Heart right ventricle (tissue), 16 donors: ENCODE measurements at regions not wholly inside any gene's neighbourhood (a gene's known extent, or its start where the extent isn't known, plus 50 kb on each side); places are given as distances from the start of the nearest gene placed in this dataset.

Experiments used
- ATAC-seq, 8 donors: fragments of 200-7000 bp; cut with Tn5 transposase; one replicate each; pipeline ENCODE4 v1.9.1; 2020; ENCODE audit warnings: mild to moderate bottlenecking in 8 of 8, moderate library complexity in 8 of 8, moderate number of reproducible peaks in 1 of 8
- DNase-seq, 2 donors: peaks; one replicate each; pipeline ENCODE4 v3.0.0-alpha.2; 2020
- H3K27ac ChIP-seq, 10 donors: fragments of 200-600 bp; sonication (generic) in 2 of 10; one replicate each; pipeline versions ENCODE4 v1.5.0 to v1.8.0; 2020 to 2022; ENCODE audit warnings: mild to moderate bottlenecking in 3 of 10
- H3K27me3 ChIP-seq, 7 donors: fragments of 200-600 bp; one replicate each; pipeline ENCODE4 v1.8.0; 2021 to 2022; ENCODE audit warnings: mild to moderate bottlenecking in 2 of 7
- H3K36me3 ChIP-seq, 9 donors: fragments of 200-600 bp; sonication (generic) in 1 of 9; one replicate each; pipeline versions ENCODE4 v1.5.0 to v1.8.0; 2020 to 2022; ENCODE audit warnings: mild to moderate bottlenecking in 2 of 9
- H3K4me1 ChIP-seq, 9 donors: fragments of 200-600 bp; sonication (generic) in 1 of 9; one replicate each; pipeline versions ENCODE4 v1.5.0 to v1.8.0; 2020 to 2022; ENCODE audit warnings: mild to moderate bottlenecking in 4 of 9
- H3K4me3 ChIP-seq, 10 donors: fragments of 200-600 bp; sonication (generic) in 2 of 10; one replicate each; pipeline versions ENCODE4 v1.5.0 to v1.8.0; 2020 to 2022; ENCODE audit warnings: mild to moderate bottlenecking in 7 of 10, moderate library complexity in 2 of 10
- H3K9me3 ChIP-seq, 11 donors: fragments of 200-600 bp in 10 of 11; sonication (generic) in 2 of 11; one replicate each; pipeline versions ENCODE4 v1.5.0 to v1.8.0; 2013 to 2022; ENCODE audit warnings: mild to moderate bottlenecking in 2 of 11, control low read depth in 1 of 11, moderate library complexity in 1 of 11
- CTCF ChIP-seq, 9 donors: fragments of 200-600 bp; sonication (generic) in 2 of 9; IDR thresholded peaks; one replicate each; pipeline versions ENCODE4 v1.5.0 to v1.8.0; 2021 to 2022; ENCODE audit warnings: antibody characterized with exemption in 9 of 9, mild to moderate bottlenecking in 5 of 9, moderate library complexity in 1 of 9
- WGBS, 2 donors: extraction: QIAGEN DNeasy Blood & Tissue Kit; methylation state at CpG; one replicate each; pipeline ENCODE4 v1.1.7; 2013; ENCODE audit warnings: inconsistent platforms in 1 of 2; 5-methylcytosine and 5-hydroxymethylcytosine counted together
- intact Hi-C, 10 donors: fragments of 100-400 bp; cut with DNase I; formaldehyde crosslinking; loops; one replicate each; pipeline versions ENCODE4 v1.11.1 to v1.14.2; 2022
- donor health status: Arrhythmogenic right ventricular cardiomyopathy.
- donor health status: ischemic (EF 13 %, LVEDD 7.1; RV severe dilation, severe dysfunction).
- donor health status: healthy with polysubstance abuse.
- donor health status: DM: no; HTN: yes; CAD: no.
- donor health status: DM: no; HTN: no; CAD: no.
- donor health status: ischemic (EF 25% LVEDD 6.9; RV normal size, moderate dysfunction).
- donor health status: ischemic (EF 25% LVEDD 5.7; RV mildly dilated, moderate dysfunction).
- donor health status: healthy.
- donor health status: DM: yes; HTN: yes; CAD: no.
- donor health status: Ischemic cardiomyopathy.
- donor health status: ischemic (EF 35%, LVEDD 5.7; RV mildly dilated, moderate dysfunction).
- donor health status: nonischemic (EF 11% LVEDD 7.7; RV severe dilation, severe dysfunction).
- donor health status: DM: yes; HTN: yes; CAD: no.
- donor health status: PGD.
- donor health status: ischemic (EF 29% LVEDD 5.4; RV normal size, mild dysfunction).
- donor health status: nonischemic (EF 23%, LVEDD 6.1; RV moderate dilation, normal function).

- no peak for TF ChIP-seq CTCF (IDR thresholded peaks at IDR 0.05)
- H3K27ac ChIP-seq = peak overlapping the region in 1 of 10 donors; percentile 31
These were observed 104.3 kb upstream of the MAX start for GRCh38 chr14:65206448-65207096.

GRCh38 chr14:65208548-65208947, 106.2 kb upstream of the MAX start:
- no peaks in the 10 kb centered on the region for H3K36me3 ChIP-seq
- peaks cover 0 to 66% (median 0%) of the 10 kb centered on the region in 9 donors for H3K4me1 ChIP-seq
- H3K4me3 ChIP-seq = no peak overlapping the region
- DNase-seq (no peak), ATAC-seq (peak in 1 of 8 donors; percentile 34)
- WGBS, 2 donors = 90 to 93% methylated on average over 10 of the region's 10 CpGs
- H3K9me3 ChIP-seq = no peaks in the 10 kb centered on the region
- H3K27me3 ChIP-seq = no peaks in the 10 kb centered on the region
- TF ChIP-seq CTCF (IDR thresholded peaks at IDR 0.05) = no peak
- intact Hi-C loops = no loop called here
- H3K27ac ChIP-seq = no peak overlapping the region

More at GRCh38 chr14:65206448-65207096, 104.3 kb upstream of the MAX start:
- ATAC-seq (no peak), DNase-seq (no peak)
- H3K4me3 ChIP-seq = no peak overlapping the region
- H3K9me3 ChIP-seq = no peaks in the 10 kb centered on the region
- no peaks in the 10 kb centered on the region for H3K36me3 ChIP-seq
- whole genome bisulfite sequencing, 2 donors = 85 to 95% methylated on average over 3 of the region's 3 CpGs
- no peaks in the 10 kb centered on the region for H3K27me3 ChIP-seq
- intact Hi-C loops = no loop called here
- H3K4me1 ChIP-seq = peaks cover 0 to 63% (median 0%) of the 10 kb centered on the region in 9 donors

GRCh38 chr14:65210118-65210821, 108.0 kb upstream of the MAX start:
- 54 to 73% methylated on average over 4 of the region's 4 CpGs for WGBS, 2 donors
- Histone ChIP-seq H3K4me3 (no peak overlapping the region), H3K27me3 (no peaks in the 10 kb centered on the region), H3K27ac (peak overlapping the region in 2 of 10 donors; percentile 11 to 59), H3K4me1 (peaks cover 0 to 74% (median 0%) of the 10 kb centered on the region in 9 donors), H3K9me3 (no peaks in the 10 kb centered on the region), H3K36me3 (no peaks in the 10 kb centered on the region)
- TF ChIP-seq CTCF (IDR thresholded peaks at IDR 0.05) = no peak
- no peak for DNase-seq
- intact Hi-C loops = loop anchor here in 2 of 10 donors (10.0 kb wide), 2 partner anchors 495 to 615 kb away; no protein-coding TSS in a partner anchor
- ATAC-seq = no peak

- TF ChIP-seq CTCF (IDR thresholded peaks at IDR 0.05) = no peak
- ATAC-seq (no peak), DNase-seq (no peak)
- Histone ChIP-seq H3K27me3 (no peaks in the 10 kb centered on the region), H3K9me3 (no peaks in the 10 kb centered on the region), H3K27ac (peak overlapping the region in 2 of 10 donors; percentile 11 to 59), H3K4me3 (no peak overlapping the region), H3K36me3 (no peaks in the 10 kb centered on the region), H3K4me1 (peaks cover 0 to 71% (median 0%) of the 10 kb centered on the region in 9 donors)
- intact Hi-C loops = loop anchor here in 2 of 10 donors (10.0 kb wide), 2 partner anchors 494 to 614 kb away; no protein-coding TSS in a partner anchor
These were observed 108.5 kb upstream of the MAX start for GRCh38 chr14:65210822-65211182.
